ENCODE measurements at regions not wholly inside any gene's neighbourhood (a gene's known extent, or its start where the extent isn't known, plus 50 kb on each side); places are given as distances from the start of the nearest gene placed in this dataset.

GRCh38 chrX:6810776-6811175, 275.9 kb upstream of the VCX3A start:
- H3K27me3 ChIP-seq (ENCODE audit: low read depth, low read length), result no peaks in the 10 kb centered on the region
- H3K9me3 ChIP-seq (ENCODE audit: insufficient read depth, low read length), result no peaks in the 10 kb centered on the region
- no peak overlapping the region for H3K4me2 ChIP-seq (ENCODE audit: low read length)
- TF ChIP-seq EZH2phosphoT487 (IDR thresholded peaks at IDR 0.05; ENCODE audit: low read depth), result no peak
- TF ChIP-seq CTCF (IDR thresholded peaks at IDR 0.05; ENCODE audit: low read depth, low read length), result no peak
- H3K79me2 ChIP-seq (ENCODE audit: low read length), result no peaks in the 10 kb centered on the region
- H2AFZ ChIP-seq (ENCODE audit: low read depth, low read length), result no peak overlapping the region
- no peaks in the 10 kb centered on the region for H3K36me3 ChIP-seq (replicated peaks; ENCODE audit: low read depth, low read length)
- H4K20me1 ChIP-seq (ENCODE audit: insufficient read depth, low read length), result no peaks in the 10 kb centered on the region
- H3K9ac ChIP-seq (ENCODE audit: low read length), result no peak overlapping the region
- H3K27ac ChIP-seq (ENCODE audit: low read length), result no peak overlapping the region
- no peaks in the 10 kb centered on the region for H3K4me1 ChIP-seq (ENCODE audit: low read length)
- H3K4me3 ChIP-seq (ENCODE audit: low read length), result no peak overlapping the region

DNA sequence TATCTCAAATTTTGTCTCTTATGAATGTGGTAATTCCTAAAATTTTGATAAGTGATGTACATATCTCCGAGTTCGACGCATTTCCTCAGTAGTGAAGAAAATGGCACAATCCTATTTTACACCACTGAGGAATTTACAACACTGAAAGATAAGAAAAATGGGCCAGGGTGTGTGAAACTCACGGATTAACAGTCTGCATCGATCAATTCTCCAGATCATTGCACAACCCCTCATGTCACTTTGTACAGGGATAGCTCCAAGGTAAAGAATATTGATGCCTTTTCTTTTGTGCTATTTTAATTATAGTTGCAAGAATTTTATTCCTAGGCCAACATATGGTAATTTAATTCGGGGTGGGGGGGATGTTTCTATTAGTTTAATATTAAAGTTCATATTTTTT, 268.7 kb upstream of the VCX3A start:
- Histone ChIP-seq H3K27me3 (ENCODE audit: low read depth, low read length) (no peaks in the 10 kb centered on the region), H4K20me1 (ENCODE audit: insufficient read depth, low read length) (no peaks in the 10 kb centered on the region), H3K79me2 (ENCODE audit: low read length) (no peaks in the 10 kb centered on the region), H3K9ac (ENCODE audit: low read length) (no peak overlapping the region), H3K27ac (ENCODE audit: low read length) (no peak overlapping the region), H3K4me3 (ENCODE audit: low read length) (no peak overlapping the region), H3K36me3 (replicated peaks; ENCODE audit: low read depth, low read length) (no peaks in the 10 kb centered on the region), H2AFZ (ENCODE audit: low read depth, low read length) (no peak overlapping the region), H3K4me1 (ENCODE audit: low read length) (no peaks in the 10 kb centered on the region), H3K4me2 (ENCODE audit: low read length) (no peak overlapping the region), H3K9me3 (ENCODE audit: insufficient read depth, low read length) (no peaks in the 10 kb centered on the region)
- TF ChIP-seq CTCF (IDR thresholded peaks at IDR 0.05; ENCODE audit: low read depth, low read length) (no peak), EZH2phosphoT487 (IDR thresholded peaks at IDR 0.05; ENCODE audit: low read depth) (no peak)

- Histone ChIP-seq H2AFZ (ENCODE audit: low read depth, low read length) (no peak overlapping the region), H3K4me3 (ENCODE audit: low read length) (no peak overlapping the region), H3K27ac (ENCODE audit: low read length) (no peak overlapping the region), H3K9ac (ENCODE audit: low read length) (no peak overlapping the region), H3K79me2 (ENCODE audit: low read length) (no peaks in the 10 kb centered on the region), H3K36me3 (replicated peaks; ENCODE audit: low read depth, low read length) (no peaks in the 10 kb centered on the region), H3K4me1 (ENCODE audit: low read length) (no peaks in the 10 kb centered on the region), H3K27me3 (ENCODE audit: low read depth, low read length) (no peaks in the 10 kb centered on the region), H3K9me3 (ENCODE audit: insufficient read depth, low read length) (no peaks in the 10 kb centered on the region), H3K4me2 (ENCODE audit: low read length) (no peak overlapping the region), H4K20me1 (ENCODE audit: insufficient read depth, low read length) (no peaks in the 10 kb centered on the region)
- TF ChIP-seq CTCF (IDR thresholded peaks at IDR 0.05; ENCODE audit: low read depth, low read length), result no peak
- TF ChIP-seq EZH2phosphoT487 (IDR thresholded peaks at IDR 0.05; ENCODE audit: low read depth), result no peak
These were observed 258.1 kb upstream of the VCX3A start for GRCh38 chrX:6793000-6793399.

GRCh38 chrX:6783912-6784311, 249.0 kb upstream of the VCX3A start:
- no peak overlapping the region for H3K9ac ChIP-seq (ENCODE audit: low read length)
- H2AFZ ChIP-seq (ENCODE audit: low read depth, low read length), result no peak overlapping the region
- no peaks in the 10 kb centered on the region for H3K9me3 ChIP-seq (ENCODE audit: insufficient read depth, low read length)
- no peak for TF ChIP-seq CTCF (IDR thresholded peaks at IDR 0.05; ENCODE audit: low read depth, low read length)
- no peak for TF ChIP-seq EZH2phosphoT487 (IDR thresholded peaks at IDR 0.05; ENCODE audit: low read depth)
- H3K4me3 ChIP-seq (ENCODE audit: low read length), result no peak overlapping the region
- no peak overlapping the region for H3K4me2 ChIP-seq (ENCODE audit: low read length)
- H3K27me3 ChIP-seq (ENCODE audit: low read depth, low read length), result no peaks in the 10 kb centered on the region
- H4K20me1 ChIP-seq (ENCODE audit: insufficient read depth, low read length), result no peaks in the 10 kb centered on the region
- H3K36me3 ChIP-seq (replicated peaks; ENCODE audit: low read depth, low read length), result no peaks in the 10 kb centered on the region
- no peak overlapping the region for H3K27ac ChIP-seq (ENCODE audit: low read length)
- no peaks in the 10 kb centered on the region for H3K4me1 ChIP-seq (ENCODE audit: low read length)
- no peaks in the 10 kb centered on the region for H3K79me2 ChIP-seq (ENCODE audit: low read length)
